ENCODE measurements at regions not wholly inside any gene's neighbourhood (a gene's known extent, or its start where the extent isn't known, plus 50 kb on each side); places are given as distances from the start of the nearest gene placed in this dataset.

GRCh38 chr17:21532763-21533385 is 156.7 kb downstream of the KCNJ12 start:
- TF ChIP-seq CTCF (conservative IDR thresholded peaks at IDR 0.05; ENCODE audit: low read depth, low read length), result no peak
- DNase-seq (ENCODE audit: low read depth), result no peak

GRCh38 chr17:21535686-21536375 is 156.5 kb upstream of the KCNJ18 start:
- TF ChIP-seq CTCF (conservative IDR thresholded peaks at IDR 0.05; ENCODE audit: low read depth, low read length), result no peak
- H3K4me3 ChIP-seq (ENCODE audit: low read length), result no peak overlapping the region
- DNase-seq (ENCODE audit: low read depth), result peak; percentile 6

More at GRCh38 chr17:21532763-21533385, 156.7 kb downstream of the KCNJ12 start:
- no peak overlapping the region for H3K4me3 ChIP-seq (ENCODE audit: low read length)

- no peak overlapping the region for H3K4me3 ChIP-seq (ENCODE audit: low read length)
- TF ChIP-seq CTCF (conservative IDR thresholded peaks at IDR 0.05; ENCODE audit: low read depth, low read length), result no peak
- no peak for DNase-seq (ENCODE audit: low read depth)
These were observed 155.0 kb upstream of the KCNJ18 start for GRCh38 chr17:21537302-21537701.

GRCh38 chr17:21538615-21539014 is 153.7 kb upstream of the KCNJ18 start:
- DNase-seq (ENCODE audit: low read depth), result no peak

GRCh38 chr17:21539146-21539545 is 153.2 kb upstream of the KCNJ18 start:
- no peak overlapping the region for H3K4me3 ChIP-seq (ENCODE audit: low read length)
- no peak for TF ChIP-seq CTCF (conservative IDR thresholded peaks at IDR 0.05; ENCODE audit: low read depth, low read length)
- DNase-seq (ENCODE audit: low read depth), result no peak

More at GRCh38 chr17:21538615-21539014, 153.7 kb upstream of the KCNJ18 start:
- TF ChIP-seq CTCF (conservative IDR thresholded peaks at IDR 0.05; ENCODE audit: low read depth, low read length), result no peak
- H3K4me3 ChIP-seq (ENCODE audit: low read length), result no peak overlapping the region

- no peak overlapping the region for H3K4me3 ChIP-seq (ENCODE audit: low read length)
- no peak for TF ChIP-seq CTCF (conservative IDR thresholded peaks at IDR 0.05; ENCODE audit: low read depth, low read length)
- DNase-seq (ENCODE audit: low read depth), result no peak
These were observed 151.8 kb upstream of the KCNJ18 start for GRCh38 chr17:21540502-21540901.

- TF ChIP-seq CTCF (conservative IDR thresholded peaks at IDR 0.05; ENCODE audit: low read depth, low read length), result no peak
These were observed 150.3 kb upstream of the KCNJ18 start for GRCh38 chr17:21542070-21542469.

More at GRCh38 chr17:21542070-21542469, 150.3 kb upstream of the KCNJ18 start:
- H3K4me3 ChIP-seq (ENCODE audit: low read length), result no peak overlapping the region
- DNase-seq (ENCODE audit: low read depth), result no peak
